ENCODE measurements at regions not wholly inside any gene's neighbourhood (a gene's known extent, or its start where the extent isn't known, plus 50 kb on each side); places are given as distances from the start of the nearest gene placed in this dataset.

- no peak for TF ChIP-seq TARDBP (IDR thresholded peaks at IDR 0.05)
- no peak for TF ChIP-seq FOXM1 (IDR thresholded peaks at IDR 0.05; ENCODE audit: borderline replicate concordance)
Measured at GRCh38 chr3:117120014-117120413, 410.4 kb downstream of the TUSC7 start.
